ENCODE measurements at regions not wholly inside any gene's neighbourhood (a gene's known extent, or its start where the extent isn't known, plus 50 kb on each side); places are given as distances from the start of the nearest gene placed in this dataset.

DNA sequence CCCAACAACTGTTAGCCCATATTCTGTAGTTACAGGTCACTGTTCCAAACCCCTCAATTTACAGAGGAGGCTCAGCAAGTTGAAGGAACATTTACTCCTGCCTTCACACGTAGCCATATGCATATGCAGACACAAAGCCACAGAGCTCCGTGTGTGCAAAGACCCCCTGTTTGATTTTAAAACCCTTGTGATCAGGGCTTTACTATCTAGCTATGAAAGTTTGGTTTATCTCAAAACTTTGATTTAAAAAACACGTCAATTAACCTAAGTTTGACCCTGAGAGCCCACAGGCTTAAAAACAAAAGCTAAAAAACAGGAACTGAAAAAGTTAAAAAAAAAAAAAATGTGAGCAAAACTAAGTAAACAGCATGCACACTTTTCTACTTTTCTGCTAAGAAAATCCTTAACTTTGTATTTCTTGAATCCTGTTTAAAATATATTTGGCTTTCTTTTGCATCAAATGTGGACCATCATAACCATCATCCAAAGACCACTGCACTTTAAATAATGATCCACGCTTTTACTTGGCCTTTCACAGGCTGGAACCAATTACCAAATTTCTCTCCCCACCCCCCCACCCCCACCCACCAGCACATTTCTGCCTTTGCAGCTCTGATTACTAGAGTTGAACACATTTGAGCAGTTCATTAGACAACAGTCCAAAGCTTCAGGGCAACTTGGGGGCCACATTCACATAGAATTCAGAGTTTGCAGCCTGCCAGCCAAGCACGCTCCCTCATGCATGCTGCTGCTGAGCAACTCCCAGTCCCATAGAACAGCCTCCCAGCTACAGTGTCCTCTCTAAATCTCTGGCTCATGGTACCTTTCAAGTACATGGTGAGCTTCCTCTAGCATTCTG lies 128.8 kb upstream of the MAP3K1 start:
- TF ChIP-seq, protein P1, sequence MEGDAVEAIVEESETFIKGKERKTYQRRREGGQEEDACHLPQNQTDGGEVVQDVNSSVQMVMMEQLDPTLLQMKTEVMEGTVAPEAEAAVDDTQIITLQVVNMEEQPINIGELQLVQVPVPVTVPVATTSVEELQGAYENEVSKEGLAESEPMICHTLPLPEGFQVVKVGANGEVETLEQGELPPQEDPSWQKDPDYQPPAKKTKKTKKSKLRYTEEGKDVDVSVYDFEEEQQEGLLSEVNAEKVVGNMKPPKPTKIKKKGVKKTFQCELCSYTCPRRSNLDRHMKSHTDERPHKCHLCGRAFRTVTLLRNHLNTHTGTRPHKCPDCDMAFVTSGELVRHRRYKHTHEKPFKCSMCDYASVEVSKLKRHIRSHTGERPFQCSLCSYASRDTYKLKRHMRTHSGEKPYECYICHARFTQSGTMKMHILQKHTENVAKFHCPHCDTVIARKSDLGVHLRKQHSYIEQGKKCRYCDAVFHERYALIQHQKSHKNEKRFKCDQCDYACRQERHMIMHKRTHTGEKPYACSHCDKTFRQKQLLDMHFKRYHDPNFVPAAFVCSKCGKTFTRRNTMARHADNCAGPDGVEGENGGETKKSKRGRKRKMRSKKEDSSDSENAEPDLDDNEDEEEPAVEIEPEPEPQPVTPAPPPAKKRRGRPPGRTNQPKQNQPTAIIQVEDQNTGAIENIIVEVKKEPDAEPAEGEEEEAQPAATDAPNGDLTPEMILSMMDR (conservative IDR thresholded peaks at IDR 0.05 in 1 of 2, IDR thresholded peaks at IDR 0.05 in 1 of 2; ENCODE audit: extremely low read depth in 1 of 2, insufficient read depth in 1 of 2, low read depth in 1 of 2, low read length in 2 of 2) = no peak
- TF ChIP-seq EZH2 (IDR thresholded peaks at IDR 0.05; ENCODE audit: borderline replicate concordance, low read length) = no peak

All from mammary epithelial cell (primary cell).